ENCODE measurements at regions not wholly inside any gene's neighbourhood (a gene's known extent, or its start where the extent isn't known, plus 50 kb on each side); places are given as distances from the start of the nearest gene placed in this dataset.

DNA sequence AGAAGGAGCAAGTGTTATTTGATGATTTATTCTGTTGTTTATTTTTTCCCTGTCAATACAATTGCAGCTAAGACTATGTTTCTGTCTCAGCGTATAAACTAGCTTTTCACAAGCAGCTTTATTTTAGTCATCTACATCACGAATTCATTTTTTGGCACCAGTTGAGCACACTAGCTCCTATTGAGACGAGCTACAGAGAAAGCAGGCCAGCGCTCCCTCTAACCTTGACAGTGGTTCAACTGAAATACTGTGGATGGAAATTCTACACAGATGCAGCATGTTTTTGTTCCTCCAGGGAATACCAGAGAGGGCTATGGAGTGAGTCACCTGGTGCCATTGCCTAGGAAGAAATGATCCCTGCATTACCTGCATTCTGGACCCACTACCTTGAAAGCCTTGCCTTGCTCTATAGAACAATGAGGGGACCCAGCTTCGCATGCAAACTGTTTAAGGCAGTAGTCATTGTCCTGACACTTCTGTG, 108.2 kb upstream of the ARHGAP42 start:
- peaks cover 0 to 6% (median 3%) of the 10 kb centered on the region in 4 donors for H3K4me1 ChIP-seq
- no peaks in the 10 kb centered on the region for H3K27me3 ChIP-seq
- intact Hi-C loops (cut with DNase I; ENCODE audit: low total_unique reads), result loop anchor here (5.0 kb wide), 2 partner anchors 273 to 358 kb away; no protein-coding TSS in a partner anchor
- no peak overlapping the region for H3K27ac ChIP-seq
- no peak for TF ChIP-seq EP300 (IDR thresholded peaks at IDR 0.05)
- TF ChIP-seq POLR2AphosphoS5 (IDR thresholded peaks at IDR 0.05), result no peak
- H3K4me3 ChIP-seq, result no peak overlapping the region
- H3K36me3 ChIP-seq, result no peaks in the 10 kb centered on the region
- WGBS, 5 donors, result 61 to 86% (median 74%) methylated on average over 5 of the region's 5 CpGs
- peak in 1 of 2 donors; percentile 34 for DNase-seq
- no peaks in the 10 kb centered on the region for H3K9me3 ChIP-seq

DNA sequence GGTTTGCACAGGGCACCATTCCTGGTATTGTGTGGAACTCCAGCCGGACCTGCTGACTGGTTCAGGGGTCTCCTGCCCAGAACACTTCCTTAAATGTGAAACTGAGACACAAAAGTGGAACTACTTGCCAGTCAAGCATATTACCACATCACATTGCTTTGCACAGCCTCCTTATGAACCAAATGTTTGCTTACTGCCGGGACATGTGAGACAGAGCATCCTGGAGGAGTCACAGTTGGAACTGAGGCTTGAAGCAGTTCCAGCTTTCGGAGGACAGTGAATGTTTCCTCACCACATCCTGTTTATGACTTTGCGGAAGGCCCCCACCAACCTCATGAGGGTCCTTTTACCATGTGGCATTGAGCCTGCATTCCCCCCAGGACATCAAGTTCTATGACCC, 105.8 kb upstream of the ARHGAP42 start:
- 49 to 64% (median 53%) methylated on average over 4 of the region's 4 CpGs for whole genome bisulfite sequencing, 5 donors
- Histone ChIP-seq H3K4me3 (no peak overlapping the region), H3K36me3 (no peaks in the 10 kb centered on the region), H3K9me3 (no peaks in the 10 kb centered on the region), H3K27ac (no peak overlapping the region), H3K27me3 (no peaks in the 10 kb centered on the region), H3K4me1 (peaks cover 0 to 9% (median 4%) of the 10 kb centered on the region in 4 donors)
- peak in 1 of 2 donors; percentile 28 for DNase-seq
- intact Hi-C loops (cut with DNase I; ENCODE audit: low total_unique reads), result loop anchor here (10.0 kb wide), 1 partner anchor 103 kb away; the partner anchor contains the start of gene ARHGAP42
- TF ChIP-seq POLR2AphosphoS5 (IDR thresholded peaks at IDR 0.05) (peak in 1 of 3 donors; percentile 33), EP300 (IDR thresholded peaks at IDR 0.05) (no peak), POLR2A (IDR thresholded peaks at IDR 0.05) (no peak)
- TF ChIP-seq, protein P1, sequence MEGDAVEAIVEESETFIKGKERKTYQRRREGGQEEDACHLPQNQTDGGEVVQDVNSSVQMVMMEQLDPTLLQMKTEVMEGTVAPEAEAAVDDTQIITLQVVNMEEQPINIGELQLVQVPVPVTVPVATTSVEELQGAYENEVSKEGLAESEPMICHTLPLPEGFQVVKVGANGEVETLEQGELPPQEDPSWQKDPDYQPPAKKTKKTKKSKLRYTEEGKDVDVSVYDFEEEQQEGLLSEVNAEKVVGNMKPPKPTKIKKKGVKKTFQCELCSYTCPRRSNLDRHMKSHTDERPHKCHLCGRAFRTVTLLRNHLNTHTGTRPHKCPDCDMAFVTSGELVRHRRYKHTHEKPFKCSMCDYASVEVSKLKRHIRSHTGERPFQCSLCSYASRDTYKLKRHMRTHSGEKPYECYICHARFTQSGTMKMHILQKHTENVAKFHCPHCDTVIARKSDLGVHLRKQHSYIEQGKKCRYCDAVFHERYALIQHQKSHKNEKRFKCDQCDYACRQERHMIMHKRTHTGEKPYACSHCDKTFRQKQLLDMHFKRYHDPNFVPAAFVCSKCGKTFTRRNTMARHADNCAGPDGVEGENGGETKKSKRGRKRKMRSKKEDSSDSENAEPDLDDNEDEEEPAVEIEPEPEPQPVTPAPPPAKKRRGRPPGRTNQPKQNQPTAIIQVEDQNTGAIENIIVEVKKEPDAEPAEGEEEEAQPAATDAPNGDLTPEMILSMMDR (IDR thresholded peaks at IDR 0.05), result no peak

DNA sequence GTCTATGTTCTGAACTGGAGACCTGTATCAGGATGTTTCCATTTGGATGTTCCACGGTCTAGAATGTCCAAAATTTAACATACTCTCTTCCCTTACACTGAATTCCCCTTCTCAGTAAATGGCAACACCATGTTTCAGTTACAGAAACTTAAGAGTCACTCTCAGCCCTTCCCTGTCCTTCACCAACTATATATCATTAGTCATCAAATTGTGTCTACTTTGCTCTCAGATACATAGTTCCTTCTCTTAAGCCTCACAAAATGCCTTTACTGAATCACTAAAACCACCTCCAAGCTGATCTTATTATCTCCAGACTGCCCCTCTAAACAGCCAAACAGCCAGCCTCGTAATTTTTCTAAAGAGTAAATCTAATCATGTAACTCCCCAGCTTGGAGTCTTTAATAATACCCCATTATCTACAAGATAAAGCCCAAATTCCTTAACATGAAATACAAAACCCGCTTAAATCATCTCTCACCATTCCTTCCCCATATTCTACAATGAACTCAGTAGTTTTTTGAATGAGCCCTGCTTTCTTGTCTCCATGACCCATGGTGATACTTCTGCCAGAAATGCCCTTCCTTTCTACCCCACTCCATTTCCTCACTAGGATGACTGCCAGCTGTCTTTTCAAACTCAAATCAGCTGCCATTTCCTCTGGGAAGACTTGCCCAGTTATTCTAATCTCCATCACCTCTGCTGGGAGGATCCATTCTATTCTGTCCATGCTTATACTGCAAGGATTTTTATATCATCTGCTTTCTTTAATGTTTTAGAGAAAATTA, 102.7 kb upstream of the ARHGAP42 start:
- Histone ChIP-seq H3K27ac (no peak overlapping the region), H3K4me1 (peaks cover 0 to 8% (median 3%) of the 10 kb centered on the region in 4 donors), H3K36me3 (no peaks in the 10 kb centered on the region), H3K27me3 (no peaks in the 10 kb centered on the region), H3K4me3 (no peak overlapping the region), H3K9me3 (no peaks in the 10 kb centered on the region)
- intact Hi-C loops (cut with DNase I; ENCODE audit: low total_unique reads), result loop anchor here (10.0 kb wide), 1 partner anchor 100 kb away; the partner anchor contains the start of gene ARHGAP42
- DNase-seq, result no peak
- no peak for TF ChIP-seq POLR2A (IDR thresholded peaks at IDR 0.05)
- TF ChIP-seq POLR2AphosphoS5 (IDR thresholded peaks at IDR 0.05), result no peak
- TF ChIP-seq, protein P1 (IDR thresholded peaks at IDR 0.05), result no peak
- TF ChIP-seq EP300 (IDR thresholded peaks at IDR 0.05), result no peak
- 61 to 73% (median 68%) methylated on average over 3 of the region's 3 CpGs for WGBS, 5 donors

DNA sequence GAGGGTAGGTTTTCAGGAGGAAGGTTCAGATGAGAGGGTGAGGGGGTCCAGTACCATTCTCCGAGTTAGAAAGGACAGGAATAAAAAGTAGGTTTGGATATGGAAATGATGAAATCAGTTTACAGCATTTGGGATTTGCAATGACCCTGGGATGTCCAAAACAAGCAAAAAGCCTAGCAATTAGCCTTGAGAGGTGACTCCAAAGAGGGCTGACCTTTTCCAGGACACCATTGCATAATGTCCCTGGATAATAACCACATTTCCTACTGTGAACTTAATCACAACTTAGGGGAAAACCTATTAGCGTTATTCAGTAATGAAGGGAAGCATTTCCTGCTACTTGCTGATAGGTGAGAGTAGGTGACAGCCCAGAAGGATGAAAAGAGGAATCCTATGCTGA, 101.4 kb upstream of the ARHGAP42 start:
- intact Hi-C loops (cut with DNase I; ENCODE audit: low total_unique reads), result loop anchor here (10.0 kb wide), 1 partner anchor 99 kb away; the partner anchor contains the start of gene ARHGAP42
- Histone ChIP-seq H3K9me3 (no peaks in the 10 kb centered on the region), H3K27me3 (no peaks in the 10 kb centered on the region), H3K27ac (peak overlapping the region in 1 of 5 donors; percentile 52), H3K4me1 (peaks cover 0 to 8% (median 3%) of the 10 kb centered on the region in 4 donors), H3K36me3 (no peaks in the 10 kb centered on the region), H3K4me3 (no peak overlapping the region)
- WGBS, 5 donors, result 30 to 53% (median 33%) methylated on average over 2 of the region's 2 CpGs
- TF ChIP-seq POLR2AphosphoS5 (IDR thresholded peaks at IDR 0.05), result peak in 2 of 3 donors; percentile 54 to 66
- no peak for TF ChIP-seq POLR2A (IDR thresholded peaks at IDR 0.05)
- TF ChIP-seq EP300 (IDR thresholded peaks at IDR 0.05), result no peak
- DNase-seq, result no peak

DNA sequence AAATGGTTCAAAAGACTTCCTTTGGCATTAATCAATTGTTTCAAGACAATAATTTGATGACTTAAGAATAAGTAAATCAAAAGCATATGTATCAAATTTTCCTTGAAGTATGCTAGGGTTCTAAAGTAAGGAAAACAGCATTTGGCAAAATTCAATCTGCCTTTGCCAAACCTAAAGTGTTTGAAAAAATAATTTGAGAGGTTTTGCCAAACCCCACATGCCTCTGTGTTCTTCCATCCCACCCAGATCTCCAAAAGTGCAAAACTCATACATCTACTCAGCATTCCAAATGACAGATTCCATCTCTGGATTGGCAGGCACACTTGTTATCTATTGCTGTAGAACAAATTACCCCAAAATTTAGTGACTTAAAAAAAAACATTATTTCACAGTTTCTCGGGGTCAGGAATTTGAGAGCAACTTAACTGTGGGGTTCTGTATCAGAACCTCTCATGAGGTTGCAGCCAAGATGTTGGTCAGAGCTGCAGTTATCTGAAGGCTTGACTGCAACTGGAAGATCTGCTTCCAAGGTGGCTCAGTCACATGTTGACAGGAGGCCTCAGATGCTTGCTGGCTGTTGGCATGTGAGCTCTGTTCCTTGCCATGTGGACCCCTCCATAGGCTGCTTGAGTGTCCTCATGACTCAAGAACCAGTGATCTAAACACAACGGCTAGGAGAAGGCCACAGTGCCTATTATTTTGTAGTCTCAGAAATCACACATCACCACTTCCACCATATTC, 100.6 kb upstream of the ARHGAP42 start:
- Histone ChIP-seq H3K36me3 (no peaks in the 10 kb centered on the region), H3K27me3 (no peaks in the 10 kb centered on the region), H3K27ac (peak overlapping the region in 2 of 5 donors; percentile 4 to 12), H3K9me3 (no peaks in the 10 kb centered on the region), H3K4me3 (no peak overlapping the region), H3K4me1 (peaks cover 0 to 8% (median 3%) of the 10 kb centered on the region in 4 donors)
- no peak for DNase-seq
- intact Hi-C loops (cut with DNase I; ENCODE audit: low total_unique reads), result loop anchor here (10.0 kb wide), 1 partner anchor 98 kb away; the partner anchor contains the start of gene ARHGAP42
- TF ChIP-seq POLR2AphosphoS5 (IDR thresholded peaks at IDR 0.05) (no peak), POLR2A (IDR thresholded peaks at IDR 0.05) (no peak), EP300 (IDR thresholded peaks at IDR 0.05) (no peak)
- TF ChIP-seq, protein P1 (IDR thresholded peaks at IDR 0.05), result no peak
- 82 to 90% (median 88%) methylated on average over 2 of the region's 2 CpGs for WGBS, 5 donors

Measured in stomach (tissue), 8 donors.